Right lobe of liver (tissue), 6 donors: ENCODE measurements at regions not wholly inside any gene's neighbourhood (a gene's known extent, or its start where the extent isn't known, plus 50 kb on each side); places are given as distances from the start of the nearest gene placed in this dataset.

Experiments used
- ATAC-seq, 4 donors: fragments of 200-7000 bp; cut with Tn5 transposase; one replicate each; pipeline ENCODE4 v1.9.1; 2020; ENCODE audit warnings: mild to moderate bottlenecking in 4 of 4, moderate library complexity in 4 of 4
- DNase-seq, 3 donors: peaks; one replicate each; pipeline ENCODE4 v3.0.0-alpha.2; 2020
- H3K27ac ChIP-seq, 3 donors: fragments of 200-600 bp; one replicate each; pipeline ENCODE4 v1.8.0; 2022
- H3K27me3 ChIP-seq, 2 donors: fragments of 200-600 bp; one replicate each; pipeline ENCODE4 v1.8.0; 2022
- H3K36me3 ChIP-seq, 4 donors: fragments of 200-600 bp; sonication (generic) in 1 of 4; one replicate each; pipeline versions ENCODE4 v1.5.1 to v1.8.0; 2017 to 2022; ENCODE audit warnings: control low read depth in 1 of 4
- H3K4me1 ChIP-seq, 4 donors: fragments of 200-600 bp; sonication (generic) in 1 of 4; one replicate each; pipeline versions ENCODE4 v1.5.1 to v1.8.0; 2017 to 2022; ENCODE audit warnings: control low read depth in 1 of 4
- H3K4me3 ChIP-seq, 3 donors: fragments of 200-600 bp; one replicate each; pipeline ENCODE4 v1.8.0; 2022
- H3K9me3 ChIP-seq, 4 donors: fragments of 200-600 bp; sonication (generic) in 1 of 4; one replicate each; pipeline versions ENCODE4 v1.5.1 to v1.8.0; 2017 to 2022; ENCODE audit warnings: control low read depth in 1 of 4
- CTCF ChIP-seq, 4 donors: fragments of 200-600 bp in 3 of 4; fragments of 450-650 bp in 1 of 4; IDR thresholded peaks; one replicate each; pipeline versions ENCODE4 v1.5.1 to v1.8.0; 2016 to 2022; ENCODE audit warnings: antibody characterized with exemption in 4 of 4, mild to moderate bottlenecking in 2 of 4
- POLR2A ChIP-seq: fragments of 450-650 bp; IDR thresholded peaks from one replicate; pipeline ENCODE4 v1.6.1; 2017; ENCODE audit warnings: antibody characterized with exemption, mild to moderate bottlenecking
- WGBS: methylation state at CpG from one replicate; pipeline ENCODE4 v1.1.6; 2018; ENCODE audit warnings: low coverage, low lambda C conversion rate; ENCODE audit not compliant: insufficient coverage; ENCODE audit errors: missing lambda C conversion rate; 5-methylcytosine and 5-hydroxymethylcytosine counted together
- intact Hi-C, 2 donors: fragments of 100-400 bp; cut with DNase I; formaldehyde crosslinking; loops; one replicate each; pipeline versions ENCODE4 v1.11.2 to v1.14.1; 2022
- donor health status: DM: no; HTN: yes; CAD: no.
- donor health status: DM: no; HTN: no; CAD: no.
- donor health status: DM: no; HTN: no; CAD: no.
- donor health status: DM: no; HTN: yes; CAD: no.
- donor health status: DM: no; HTN: yes; CAD: no.

GRCh38 chr2:64203858-64204632, 59.8 kb upstream of the PELI1 start:
- TF ChIP-seq CTCF (IDR thresholded peaks at IDR 0.05) (no peak), POLR2A (no peak)

GRCh38 chr2:64204703-64205102, 60.5 kb upstream of the PELI1 start:
- no peaks in the 10 kb centered on the region for H3K27me3 ChIP-seq
- peak overlapping the region; percentile 45 to 53 (median 49) for H3K27ac ChIP-seq
- no peak for TF ChIP-seq POLR2A
- TF ChIP-seq CTCF (IDR thresholded peaks at IDR 0.05), result no peak
- H3K4me3 ChIP-seq, result no peak overlapping the region
- 84% methylated on average over 6 of the region's 6 CpGs for WGBS
- no peaks in the 10 kb centered on the region for H3K36me3 ChIP-seq
- H3K9me3 ChIP-seq, result no peaks in the 10 kb centered on the region
- no peaks in the 10 kb centered on the region for H3K4me1 ChIP-seq
- DNase-seq (no peak), ATAC-seq (no peak)
- intact Hi-C loops, result no loop called here

More at GRCh38 chr2:64203858-64204632, 59.8 kb upstream of the PELI1 start:
- WGBS, result 43% methylated on average over 6 of the region's 12 CpGs
- Histone ChIP-seq H3K36me3 (no peaks in the 10 kb centered on the region), H3K4me1 (no peaks in the 10 kb centered on the region), H3K27me3 (no peaks in the 10 kb centered on the region), H3K9me3 (no peaks in the 10 kb centered on the region), H3K4me3 (no peak overlapping the region), H3K27ac (peak overlapping the region; percentile 45 to 53 (median 49))
- DNase-seq (peak in 2 of 3 donors; percentile 34 to 68), ATAC-seq (peak; percentile 56 to 80 (median 74))
- intact Hi-C loops, result no loop called here

GRCh38 chr2:64205415-64205814, 61.2 kb upstream of the PELI1 start:
- Histone ChIP-seq H3K27me3 (no peaks in the 10 kb centered on the region), H3K9me3 (no peaks in the 10 kb centered on the region), H3K27ac (no peak overlapping the region), H3K4me3 (no peak overlapping the region), H3K4me1 (no peaks in the 10 kb centered on the region), H3K36me3 (no peaks in the 10 kb centered on the region)
- no peak for TF ChIP-seq POLR2A
- no peak for TF ChIP-seq CTCF (IDR thresholded peaks at IDR 0.05)
- ATAC-seq, result no peak
- DNase-seq, result no peak
- intact Hi-C loops, result no loop called here
- WGBS, result 57% methylated on average over 1 of the region's 2 CpGs

- no peak for DNase-seq
- H3K9me3 ChIP-seq, result no peaks in the 10 kb centered on the region
- no peak overlapping the region for H3K27ac ChIP-seq
- TF ChIP-seq POLR2A (no peak), CTCF (IDR thresholded peaks at IDR 0.05) (no peak)
- H3K4me3 ChIP-seq, result no peak overlapping the region
- H3K4me1 ChIP-seq, result no peaks in the 10 kb centered on the region
- intact Hi-C loops, result no loop called here
- H3K27me3 ChIP-seq, result no peaks in the 10 kb centered on the region
- H3K36me3 ChIP-seq, result no peaks in the 10 kb centered on the region
- ATAC-seq, result no peak
- WGBS, result 91% methylated on average over 1 of the region's 1 CpG
Observed at GRCh38 chr2:64207573-64207972, 63.4 kb upstream of the PELI1 start.
